GM12892 (cell line): ENCODE measurements at regions not wholly inside any gene's neighbourhood (a gene's known extent, or its start where the extent isn't known, plus 50 kb on each side); places are given as distances from the start of the nearest gene placed in this dataset.

ENCODE experiments used
- DNase-seq: peaks from one replicate; pipeline ENCODE4 v3.0.0; 2011; ENCODE audit not compliant: insufficient read length
- FAIRE-seq: peaks from 2 replicates; lab custom pipeline; 2011; peaks lifted over from hg19 to GRCh38; lab: Jason Lieb, UNC
- POLR2A ChIP-seq: IDR thresholded peaks from 2 replicates; pipeline ENCODE4 v1.6.1; 2011; ENCODE audit warnings: low read depth, low read length, control low read depth
- POLR2AphosphoS5 ChIP-seq: IDR thresholded peaks from 2 replicates; pipeline ENCODE4 v1.6.1; 2011; ENCODE audit warnings: low read depth, low read length, control low read depth
- TAF1 ChIP-seq: IDR thresholded peaks from 2 replicates; pipeline ENCODE4 v1.6.1; 2011; ENCODE audit warnings: low read depth, mild to moderate bottlenecking, control low read depth, low read length, borderline replicate concordance

- TF ChIP-seq POLR2AphosphoS5 (no peak), TAF1 (no peak), POLR2A (no peak)
- DNase-seq (no peak), FAIRE-seq (no peak)
Measured at GRCh38 chr12:124726596-124727263, 136.9 kb downstream of the SCARB1 start.

GRCh38 chr12:124725597-124726237, 137.9 kb downstream of the SCARB1 start:
- FAIRE-seq (no peak), DNase-seq (no peak)
- TF ChIP-seq POLR2AphosphoS5 (no peak), TAF1 (no peak), POLR2A (no peak)

GRCh38 chr12:124725099-124725498, 138.6 kb downstream of the SCARB1 start:
- FAIRE-seq: no peak
- DNase-seq: no peak
- TF ChIP-seq TAF1: no peak
- no peak for TF ChIP-seq POLR2A
- no peak for TF ChIP-seq POLR2AphosphoS5

- TF ChIP-seq TAF1 (no peak), POLR2A (no peak), POLR2AphosphoS5 (no peak)
- FAIRE-seq (no peak), DNase-seq (no peak)
Measured at GRCh38 chr12:124722878-124723277, 140.8 kb downstream of the SCARB1 start.

GRCh38 chr12:124721501-124722162, 142.0 kb downstream of the SCARB1 start:
- DNase-seq (no peak), FAIRE-seq (no peak)
- no peak for TF ChIP-seq POLR2AphosphoS5
- TF ChIP-seq POLR2A: no peak
- TF ChIP-seq TAF1: no peak

- TF ChIP-seq POLR2A: no peak
- TF ChIP-seq TAF1: no peak
- no peak for TF ChIP-seq POLR2AphosphoS5
- no peak for FAIRE-seq
- no peak for DNase-seq
Measured at GRCh38 chr12:124720681-124721500, 142.8 kb downstream of the SCARB1 start.

- DNase-seq (no peak), FAIRE-seq (no peak)
- TF ChIP-seq POLR2AphosphoS5 (no peak), POLR2A (no peak), TAF1 (no peak)
Measured at GRCh38 chr12:124720004-124720680, 143.5 kb downstream of the SCARB1 start.

GRCh38 chr12:124719231-124719630, 144.4 kb downstream of the SCARB1 start:
- no peak for FAIRE-seq
- DNase-seq: no peak
- TF ChIP-seq TAF1 (no peak), POLR2AphosphoS5 (no peak), POLR2A (no peak)

GRCh38 chr12:124718458-124718857, 145.2 kb downstream of the SCARB1 start:
- DNase-seq: no peak
- no peak for FAIRE-seq
- TF ChIP-seq POLR2A (no peak), TAF1 (no peak), POLR2AphosphoS5 (no peak)

- DNase-seq (no peak), FAIRE-seq (no peak)
- no peak for TF ChIP-seq POLR2A
- no peak for TF ChIP-seq POLR2AphosphoS5
- TF ChIP-seq TAF1: no peak
Measured at GRCh38 chr12:124718036-124718435, 145.6 kb downstream of the SCARB1 start.
